Sigmoid colon (tissue), 4 donors: ENCODE measurements at regions not wholly inside any gene's neighbourhood (a gene's known extent, or its start where the extent isn't known, plus 50 kb on each side); places are given as distances from the start of the nearest gene placed in this dataset.

Experiments used
- EP300 ChIP-seq, 4 donors: sonication (generic); formaldehyde crosslinking; IDR thresholded peaks; one replicate each; pipeline ENCODE4 v1.6.1; 2017; ENCODE audit warnings: antibody characterized with exemption in 4 of 4
- POLR2A ChIP-seq, 2 donors: fragments of 450-650 bp; IDR thresholded peaks; one replicate each; pipeline ENCODE4 v1.6.1; 2016; ENCODE audit warnings: antibody characterized with exemption in 2 of 2, mild to moderate bottlenecking in 2 of 2, moderate library complexity in 2 of 2
- TF ChIP-seq, protein P1 (sequence below), 4 experiments: fragments of 450-650 bp in 3 of 4; fragments of 200-600 bp in 1 of 4; IDR thresholded peaks; one replicate each; pipeline ENCODE4 v1.5.1; 2016 to 2019; ENCODE audit warnings: antibody characterized with exemption in 4 of 4, mild to moderate bottlenecking in 3 of 4, moderate library complexity in 2 of 4

- TF ChIP-seq EP300 (IDR thresholded peaks at IDR 0.05): no peak
- TF ChIP-seq, protein P1, sequence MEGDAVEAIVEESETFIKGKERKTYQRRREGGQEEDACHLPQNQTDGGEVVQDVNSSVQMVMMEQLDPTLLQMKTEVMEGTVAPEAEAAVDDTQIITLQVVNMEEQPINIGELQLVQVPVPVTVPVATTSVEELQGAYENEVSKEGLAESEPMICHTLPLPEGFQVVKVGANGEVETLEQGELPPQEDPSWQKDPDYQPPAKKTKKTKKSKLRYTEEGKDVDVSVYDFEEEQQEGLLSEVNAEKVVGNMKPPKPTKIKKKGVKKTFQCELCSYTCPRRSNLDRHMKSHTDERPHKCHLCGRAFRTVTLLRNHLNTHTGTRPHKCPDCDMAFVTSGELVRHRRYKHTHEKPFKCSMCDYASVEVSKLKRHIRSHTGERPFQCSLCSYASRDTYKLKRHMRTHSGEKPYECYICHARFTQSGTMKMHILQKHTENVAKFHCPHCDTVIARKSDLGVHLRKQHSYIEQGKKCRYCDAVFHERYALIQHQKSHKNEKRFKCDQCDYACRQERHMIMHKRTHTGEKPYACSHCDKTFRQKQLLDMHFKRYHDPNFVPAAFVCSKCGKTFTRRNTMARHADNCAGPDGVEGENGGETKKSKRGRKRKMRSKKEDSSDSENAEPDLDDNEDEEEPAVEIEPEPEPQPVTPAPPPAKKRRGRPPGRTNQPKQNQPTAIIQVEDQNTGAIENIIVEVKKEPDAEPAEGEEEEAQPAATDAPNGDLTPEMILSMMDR (IDR thresholded peaks at IDR 0.05): no peak
- TF ChIP-seq POLR2A (IDR thresholded peaks at IDR 0.05): no peak
Measured at GRCh38 chr11:92739491-92739890, 230.0 kb upstream of the MTNR1B start.
